ENCODE measurements at regions not wholly inside any gene's neighbourhood (a gene's known extent, or its start where the extent isn't known, plus 50 kb on each side); places are given as distances from the start of the nearest gene placed in this dataset.

- TF ChIP-seq EZH2 (IDR thresholded peaks at IDR 0.05; ENCODE audit: borderline replicate concordance, control insufficient read depth, low read depth, low read length): no peak
- no peak for TF ChIP-seq CBX3 (IDR thresholded peaks at IDR 0.05; ENCODE audit: borderline replicate concordance, low read depth)
- no peak for TF ChIP-seq ZZZ3 (IDR thresholded peaks at IDR 0.05; ENCODE audit: control insufficient read depth, insufficient read length, low read depth)
- no peak for TF ChIP-seq CEBPB (IDR thresholded peaks at IDR 0.05; ENCODE audit: borderline replicate concordance in 1 of 2, low read depth in 2 of 2, low read length in 2 of 2)
- TF ChIP-seq, protein P1, sequence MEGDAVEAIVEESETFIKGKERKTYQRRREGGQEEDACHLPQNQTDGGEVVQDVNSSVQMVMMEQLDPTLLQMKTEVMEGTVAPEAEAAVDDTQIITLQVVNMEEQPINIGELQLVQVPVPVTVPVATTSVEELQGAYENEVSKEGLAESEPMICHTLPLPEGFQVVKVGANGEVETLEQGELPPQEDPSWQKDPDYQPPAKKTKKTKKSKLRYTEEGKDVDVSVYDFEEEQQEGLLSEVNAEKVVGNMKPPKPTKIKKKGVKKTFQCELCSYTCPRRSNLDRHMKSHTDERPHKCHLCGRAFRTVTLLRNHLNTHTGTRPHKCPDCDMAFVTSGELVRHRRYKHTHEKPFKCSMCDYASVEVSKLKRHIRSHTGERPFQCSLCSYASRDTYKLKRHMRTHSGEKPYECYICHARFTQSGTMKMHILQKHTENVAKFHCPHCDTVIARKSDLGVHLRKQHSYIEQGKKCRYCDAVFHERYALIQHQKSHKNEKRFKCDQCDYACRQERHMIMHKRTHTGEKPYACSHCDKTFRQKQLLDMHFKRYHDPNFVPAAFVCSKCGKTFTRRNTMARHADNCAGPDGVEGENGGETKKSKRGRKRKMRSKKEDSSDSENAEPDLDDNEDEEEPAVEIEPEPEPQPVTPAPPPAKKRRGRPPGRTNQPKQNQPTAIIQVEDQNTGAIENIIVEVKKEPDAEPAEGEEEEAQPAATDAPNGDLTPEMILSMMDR (IDR thresholded peaks at IDR 0.05 in 2 of 3, conservative IDR thresholded peaks at IDR 0.05 in 1 of 3; ENCODE audit: control insufficient read depth in 2 of 3, extremely low read depth in 1 of 3, insufficient read depth in 1 of 3, low read depth in 3 of 3, low read length in 3 of 3): no peak
- TF ChIP-seq SIN3A (IDR thresholded peaks at IDR 0.05; ENCODE audit: low read depth, low read length): no peak
Observed at GRCh38 chr12:92543359-92543758, 159.4 kb upstream of the PLEKHG7 start.

Data from GM12878 (cell line).